CD4-positive, alpha-beta T cell treated with Interleukin-1 beta for 1 hour (primary cell): ENCODE measurements at regions not wholly inside any gene's neighbourhood (a gene's known extent, or its start where the extent isn't known, plus 50 kb on each side); places are given as distances from the start of the nearest gene placed in this dataset.

Experiments used
- DNase-seq, 2 donors: peaks; one replicate each; pipeline ENCODE4 v3.0.0-alpha.2; 2020 to 2022

GRCh38 chr5:135135530-135136226 lies 101.7 kb upstream of the PITX1 start:
- peak in 1 of 2 donors; percentile 39 for DNase-seq

GRCh38 chr5:135134691-135135381 lies 100.8 kb upstream of the PITX1 start:
- no peak for DNase-seq

DNA sequence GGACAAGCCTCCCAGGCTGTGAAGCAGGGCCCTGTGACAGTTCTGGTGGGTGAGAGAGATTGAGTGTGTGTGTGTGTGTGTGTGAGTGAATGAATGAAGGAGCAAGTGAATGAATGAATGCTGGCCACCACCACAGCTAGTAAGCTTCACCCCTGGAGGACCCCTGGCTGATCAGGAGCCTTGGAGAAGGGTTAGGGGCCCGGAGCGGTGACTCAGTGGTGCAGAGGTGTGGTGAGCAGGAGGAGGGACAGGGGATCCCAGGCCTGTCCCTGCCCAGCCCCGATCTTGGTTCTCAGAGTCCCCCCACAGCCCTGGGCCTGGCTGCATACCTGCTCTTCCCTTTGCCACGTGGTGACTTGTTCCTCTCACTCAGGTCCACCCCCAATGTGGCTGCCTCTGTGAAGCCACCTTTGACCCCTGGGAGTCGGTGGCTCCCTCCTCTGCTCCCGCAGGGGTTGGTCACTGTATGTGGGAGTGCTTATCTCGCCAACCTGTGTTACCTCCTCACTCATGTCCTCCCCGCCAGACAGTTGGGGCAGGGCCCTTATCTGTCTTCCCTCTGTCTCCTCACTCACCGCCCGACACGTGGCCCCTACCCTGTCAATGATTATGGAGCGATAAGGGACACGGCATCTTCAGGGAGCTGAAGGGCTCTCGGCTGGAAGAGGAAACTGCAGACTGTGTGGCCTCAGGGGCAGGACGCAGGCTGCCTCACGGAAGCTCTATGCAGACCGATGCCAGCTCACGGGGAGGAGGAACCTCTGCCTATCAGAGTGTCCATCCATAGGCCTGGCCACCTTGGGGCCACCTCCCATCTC lies 99.9 kb upstream of the PITX1 start:
- DNase-seq: no peak

GRCh38 chr5:135133181-135133580 lies 99.2 kb upstream of the PITX1 start:
- no peak for DNase-seq

GRCh38 chr5:135131801-135132680 lies 98.0 kb upstream of the PITX1 start:
- DNase-seq: no peak

GRCh38 chr5:135130261-135131215 lies 96.5 kb upstream of the PITX1 start:
- no peak for DNase-seq

DNA sequence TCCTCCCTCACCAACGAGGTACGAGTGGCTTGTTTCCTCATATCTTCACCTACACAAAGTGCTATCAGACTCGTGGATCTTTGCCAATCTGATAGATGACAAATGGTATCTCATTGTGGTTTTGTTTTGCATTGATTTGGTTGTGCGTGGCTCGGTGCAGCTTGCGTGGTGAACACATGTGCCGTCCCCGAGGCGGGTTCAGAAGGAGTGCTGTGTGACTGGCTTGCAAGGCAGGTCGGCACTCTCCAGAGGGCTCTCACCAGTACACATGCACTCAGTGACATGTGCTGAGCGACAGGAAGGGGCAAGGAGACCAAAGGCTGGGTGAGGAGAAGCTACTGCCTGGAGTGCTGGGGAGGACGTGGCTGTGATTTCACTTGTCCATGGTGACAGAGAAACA lies 95.3 kb upstream of the PITX1 start:
- no peak for DNase-seq

DNA sequence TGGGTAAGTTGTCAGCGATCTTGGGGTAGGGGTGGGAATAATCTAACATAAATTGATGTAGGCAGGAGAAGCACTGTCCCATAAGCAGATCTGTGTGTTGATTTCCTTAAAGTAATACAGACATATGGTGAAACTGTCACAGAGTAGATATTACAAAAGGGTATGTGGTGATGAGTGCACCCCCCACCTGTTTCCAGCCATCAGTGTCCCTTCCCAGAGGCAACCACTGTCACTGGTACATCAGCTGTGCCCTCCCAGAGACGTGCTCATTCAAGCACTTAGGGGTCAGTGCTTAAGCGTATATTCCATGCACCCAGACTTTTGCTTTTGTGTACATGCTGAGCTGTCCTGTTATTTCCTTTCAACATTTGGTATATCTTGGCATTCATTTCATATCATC lies 94.3 kb upstream of the PITX1 start:
- DNase-seq: no peak

GRCh38 chr5:135127439-135128240 lies 93.6 kb upstream of the PITX1 start:
- DNase-seq: no peak

GRCh38 chr5:135126688-135127438 lies 92.8 kb upstream of the PITX1 start:
- DNase-seq: no peak

- DNase-seq: no peak
Observed at GRCh38 chr5:135124724-135125123, 90.7 kb upstream of the PITX1 start.

DNA sequence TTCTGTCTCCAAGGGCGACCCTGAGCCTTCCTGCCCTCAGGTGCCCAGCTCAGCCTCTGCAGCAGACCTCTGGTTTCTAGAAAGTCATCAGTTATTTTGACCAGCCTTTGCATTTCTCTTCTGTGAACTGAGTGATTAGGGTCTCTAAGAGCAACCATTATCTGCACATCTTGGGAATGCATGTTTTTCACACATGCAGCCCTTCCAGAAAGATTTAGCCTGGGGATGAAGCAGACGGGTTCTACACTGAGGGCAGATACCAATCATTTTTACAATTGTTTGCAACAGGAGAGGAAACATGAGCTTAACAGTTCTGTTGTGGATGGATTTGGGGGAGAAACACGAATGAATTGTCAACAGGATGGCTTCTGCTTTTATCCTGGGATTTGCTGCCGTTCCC lies 90.1 kb upstream of the PITX1 start:
- DNase-seq: no peak

- no peak for DNase-seq
Observed at GRCh38 chr5:135122797-135123196, 88.8 kb upstream of the PITX1 start.

DNA sequence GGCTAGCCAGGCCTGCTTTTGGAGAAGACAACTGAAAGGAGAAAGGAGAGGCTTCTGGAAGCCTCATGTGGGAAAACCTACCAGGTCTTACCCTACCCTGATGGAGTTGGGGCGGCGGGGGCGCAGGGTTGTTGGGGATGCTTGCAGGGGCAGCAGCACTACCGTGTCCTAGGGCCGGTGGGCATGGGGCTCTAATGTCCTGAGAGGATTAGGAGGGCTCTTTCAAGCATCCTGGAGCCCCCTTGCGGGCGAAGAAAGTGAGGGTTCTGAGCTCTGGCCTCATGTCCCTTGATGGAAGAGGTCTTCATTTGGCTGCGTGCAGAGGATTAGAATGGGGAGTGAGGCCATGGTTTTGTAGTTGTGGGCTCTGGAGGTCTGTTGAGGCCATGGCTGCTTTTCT lies 86.9 kb upstream of the PITX1 start:
- no peak for DNase-seq

GRCh38 chr5:135119481-135119880 lies 85.5 kb upstream of the PITX1 start:
- no peak for DNase-seq

DNA sequence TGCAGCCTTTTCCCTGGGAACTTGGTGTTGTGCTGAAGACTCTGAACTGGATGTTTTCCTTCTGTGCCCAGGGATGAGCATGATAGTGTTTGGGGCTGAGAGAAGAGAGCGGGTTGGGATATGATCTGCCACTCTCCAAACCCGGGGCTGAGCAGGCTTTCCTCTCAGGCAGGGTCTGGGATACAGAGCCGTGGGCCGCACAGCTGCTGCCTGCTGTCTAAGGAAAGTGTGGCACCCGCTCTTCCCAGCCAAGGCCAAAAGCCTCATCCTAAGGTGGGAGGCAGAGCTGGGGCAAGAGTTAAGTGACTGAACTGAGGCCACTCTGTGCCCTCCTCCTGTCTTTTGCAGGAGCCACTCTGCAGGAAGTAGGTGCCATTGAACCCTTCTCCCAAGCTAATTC lies 83.6 kb upstream of the PITX1 start:
- DNase-seq: no peak

DNA sequence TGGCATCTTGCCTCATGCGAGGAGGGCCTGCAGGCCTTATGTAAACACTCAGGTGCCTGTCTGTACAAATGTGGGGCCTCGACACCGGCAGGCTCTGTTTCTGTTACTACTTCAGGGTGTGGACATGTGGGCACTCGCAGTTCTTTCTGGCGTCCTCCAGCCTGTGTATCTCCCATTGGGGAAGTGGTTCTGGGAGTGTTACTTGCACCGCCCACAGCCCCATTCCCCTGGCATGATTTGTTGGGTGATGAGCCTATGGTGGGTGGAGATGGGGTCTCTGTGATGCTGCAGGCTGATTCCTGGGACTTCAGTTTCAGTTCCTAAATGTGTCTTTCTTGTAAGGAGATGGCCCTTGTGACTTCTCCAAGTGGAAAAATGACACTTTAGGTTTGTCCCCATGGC lies 82.1 kb upstream of the PITX1 start:
- DNase-seq: peak in 1 of 2 donors; percentile 37

DNA sequence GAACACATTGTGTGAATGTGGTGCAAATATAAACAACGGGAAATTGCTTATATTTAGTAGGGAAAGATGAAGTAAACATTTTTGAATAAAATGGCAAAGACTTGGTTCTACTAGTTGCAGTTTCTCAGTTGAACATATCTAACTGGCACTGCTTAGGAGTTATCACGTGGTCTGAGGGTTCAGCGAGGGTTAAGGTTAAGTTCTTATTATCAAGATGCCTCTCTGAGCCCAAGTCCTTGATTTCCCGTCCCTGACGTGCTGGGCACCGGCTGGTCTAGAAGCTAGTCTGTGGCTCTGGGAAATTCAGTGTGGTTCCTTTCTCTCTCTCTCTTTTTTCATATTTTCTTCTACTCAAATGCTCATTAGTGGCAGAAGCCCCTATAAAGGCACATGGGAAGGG lies 81.6 kb upstream of the PITX1 start:
- no peak for DNase-seq

- no peak for DNase-seq
Observed at GRCh38 chr5:135114759-135115158, 80.7 kb upstream of the PITX1 start.
